ENCODE measurements at regions not wholly inside any gene's neighbourhood (a gene's known extent, or its start where the extent isn't known, plus 50 kb on each side); places are given as distances from the start of the nearest gene placed in this dataset.

DNA sequence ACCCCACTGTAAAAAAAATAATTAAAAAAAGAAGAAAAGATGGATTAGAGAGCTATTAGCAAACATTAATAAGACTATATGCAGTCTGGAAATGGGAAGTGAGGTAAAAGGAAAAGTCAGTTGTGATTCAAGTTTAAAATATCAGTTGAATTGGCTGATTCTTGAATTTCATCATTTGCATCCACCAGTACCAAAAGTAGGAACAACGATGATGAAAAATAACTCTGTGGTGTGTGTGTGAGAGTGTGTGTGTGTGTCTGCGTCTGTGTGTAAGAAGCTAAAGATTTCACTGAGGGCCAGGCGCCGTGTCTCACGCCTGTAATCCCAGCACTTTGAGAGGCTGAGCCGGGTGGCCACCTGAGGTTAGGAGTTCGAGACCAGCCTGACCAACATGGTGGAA is 56.0 kb upstream of the SLC4A7 start:
- TF ChIP-seq, protein P1, sequence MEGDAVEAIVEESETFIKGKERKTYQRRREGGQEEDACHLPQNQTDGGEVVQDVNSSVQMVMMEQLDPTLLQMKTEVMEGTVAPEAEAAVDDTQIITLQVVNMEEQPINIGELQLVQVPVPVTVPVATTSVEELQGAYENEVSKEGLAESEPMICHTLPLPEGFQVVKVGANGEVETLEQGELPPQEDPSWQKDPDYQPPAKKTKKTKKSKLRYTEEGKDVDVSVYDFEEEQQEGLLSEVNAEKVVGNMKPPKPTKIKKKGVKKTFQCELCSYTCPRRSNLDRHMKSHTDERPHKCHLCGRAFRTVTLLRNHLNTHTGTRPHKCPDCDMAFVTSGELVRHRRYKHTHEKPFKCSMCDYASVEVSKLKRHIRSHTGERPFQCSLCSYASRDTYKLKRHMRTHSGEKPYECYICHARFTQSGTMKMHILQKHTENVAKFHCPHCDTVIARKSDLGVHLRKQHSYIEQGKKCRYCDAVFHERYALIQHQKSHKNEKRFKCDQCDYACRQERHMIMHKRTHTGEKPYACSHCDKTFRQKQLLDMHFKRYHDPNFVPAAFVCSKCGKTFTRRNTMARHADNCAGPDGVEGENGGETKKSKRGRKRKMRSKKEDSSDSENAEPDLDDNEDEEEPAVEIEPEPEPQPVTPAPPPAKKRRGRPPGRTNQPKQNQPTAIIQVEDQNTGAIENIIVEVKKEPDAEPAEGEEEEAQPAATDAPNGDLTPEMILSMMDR (IDR thresholded peaks at IDR 0.05): no peak
- TF ChIP-seq POLR2A (IDR thresholded peaks at IDR 0.05): no peak
